GM12878 (cell line): ENCODE measurements at regions not wholly inside any gene's neighbourhood (a gene's known extent, or its start where the extent isn't known, plus 50 kb on each side); places are given as distances from the start of the nearest gene placed in this dataset.

Experiments
- ATAC-seq: fragments of 200-7000 bp; cut with Tn5 transposase; 3 replicates; pipeline ENCODE4 v1.9.1; 2020; ENCODE audit warnings: mild to moderate bottlenecking, moderate library complexity
- BruUV-seq: library from RNA; stranded (reverse); fragments of 400-500 nt; replicated peaks from 2 replicates; lab custom pipeline; 2021; lab: Mats Ljungman, UMichigan
- CTCF ChIA-PET: fragments of 300-600 bp; sonication (Branson Sonifier 250); formaldehyde crosslinking; extraction: SDS; loops from one replicate; lab custom pipeline; 2021; ENCODE audit warnings: inconsistent platforms; lab: Yijun Ruan, JAX
- POLR2A ChIA-PET: fragments of 350-600 bp; formaldehyde crosslinking; extraction: SDS; loops from one replicate; lab custom pipeline; 2021; ENCODE audit warnings: inconsistent platforms; lab: Charles Lee
- RAD21 ChIA-PET: fragments of 300-600 bp; sonication (Branson Sonifier 250); formaldehyde crosslinking; loops from one replicate; lab custom pipeline; 2023; ENCODE audit warnings: antibody characterized with exemption; ENCODE audit not compliant: unreplicated experiment; lab: Charles Lee
- SMC1A ChIA-PET: fragments of 300-600 bp; sonication (Branson Sonifier 250); formaldehyde crosslinking; loops from one replicate; lab custom pipeline; 2023; ENCODE audit not compliant: unreplicated experiment, uncharacterized antibody; lab: Charles Lee
- DNase-seq: peaks from one replicate; pipeline ENCODE4 v3.0.0-alpha.2; 2011; ENCODE audit warnings: low read depth, low spot score
- FAIRE-seq: peaks from 3 replicates; lab custom pipeline; 2011; peaks lifted over from hg19 to GRCh38; lab: Jason Lieb, UNC
- H2AFZ ChIP-seq: 2 replicates; pipeline ENCODE4 v1.6.0; 2011; ENCODE audit warnings: low read depth, low read length, control low read depth; ENCODE audit not compliant: control insufficient read depth
- H3K27ac ChIP-seq: 2 replicates; pipeline ENCODE4 v1.5.1; 2011; ENCODE audit warnings: control low read depth; ENCODE audit not compliant: control insufficient read depth, insufficient read depth
- H3K27me3 ChIP-seq, 2 experiments: replicated peaks in 1 of 2; 2 replicates each; pipeline versions ENCODE4 v1.6.0 to v1.6.1; 2011; ENCODE audit warnings: low read length in 1 of 2; ENCODE audit not compliant: control insufficient read depth in 2 of 2, insufficient read depth in 2 of 2
- H3K36me3 ChIP-seq, 2 experiments: 2 replicates each; pipeline ENCODE4 v1.5.1; 2011; ENCODE audit warnings: low read length in 1 of 2; ENCODE audit not compliant: control insufficient read depth in 2 of 2, insufficient read depth in 2 of 2
- H3K4me1 ChIP-seq: 2 replicates; pipeline ENCODE4 v1.6.1; 2011; ENCODE audit warnings: mild to moderate bottlenecking, low read length, moderate library complexity, mixed read lengths; ENCODE audit not compliant: control insufficient read depth, insufficient read depth
- H3K4me2 ChIP-seq: 2 replicates; pipeline ENCODE4 v1.6.0; 2011; ENCODE audit warnings: control low read depth; ENCODE audit not compliant: control insufficient read depth, insufficient read depth
- H3K4me3 ChIP-seq: fragments of 200-600 bp; sonication (generic); 2 replicates; pipeline ENCODE4 v1.5.1; 2016
- H3K79me2 ChIP-seq: 2 replicates; pipeline ENCODE4 v1.6.0; 2011; ENCODE audit warnings: low read length; ENCODE audit not compliant: control insufficient read depth, insufficient read depth
- H3K9ac ChIP-seq: 2 replicates; pipeline ENCODE4 v1.8.0; 2011; ENCODE audit warnings: low read length, control low read depth, mixed read lengths; ENCODE audit not compliant: control insufficient read depth, insufficient read depth
- H3K9me3 ChIP-seq: replicated peaks from 3 replicates; pipeline ENCODE4 v1.5.1; 2011; ENCODE audit warnings: mild to moderate bottlenecking, low read length; ENCODE audit not compliant: control insufficient read depth, insufficient read depth
- H4K20me1 ChIP-seq: 2 replicates; pipeline ENCODE4 v1.6.0; 2011; ENCODE audit not compliant: control insufficient read depth, insufficient read depth
- BMI1 ChIP-seq: fragments of 450-650 bp; IDR thresholded peaks from 2 replicates; pipeline ENCODE4 v1.6.1; 2016; ENCODE audit warnings: mild to moderate bottlenecking, moderate library complexity, borderline replicate concordance
- ESRRA ChIP-seq: IDR thresholded peaks from 2 replicates; pipeline ENCODE4 v1.6.1; 2012; ENCODE audit warnings: mild to moderate bottlenecking, low read length, improper control_type of control experiment
- FOXM1 ChIP-seq: IDR thresholded peaks from 2 replicates; pipeline ENCODE4 v1.6.1; 2012; ENCODE audit warnings: low read depth, mild to moderate bottlenecking, inconsistent platforms, low read length, moderate library complexity
- MYC ChIP-seq: IDR thresholded peaks from 2 replicates; pipeline ENCODE4 v1.6.1; 2011; ENCODE audit warnings: mild to moderate bottlenecking, low read length, moderate library complexity, inconsistent platforms; ENCODE audit not compliant: insufficient read depth, insufficient replicate concordance, insufficient read length, severe bottlenecking
- RB1 ChIP-seq: fragments of 450-650 bp; formaldehyde crosslinking; IDR thresholded peaks from 2 replicates; pipeline ENCODE4 v1.6.1; 2017; ENCODE audit warnings: mild to moderate bottlenecking, borderline replicate concordance
- RELA ChIP-seq: fragments of 450-650 bp; IDR thresholded peaks from 2 replicates; pipeline ENCODE4 v1.8.0; 2014; ENCODE audit warnings: borderline replicate concordance; ENCODE audit not compliant: partially characterized antibody
- RELB ChIP-seq: fragments of 450-650 bp; IDR thresholded peaks from 2 replicates; pipeline ENCODE4 v1.6.1; 2017; ENCODE audit warnings: low read depth, mild to moderate bottlenecking, moderate library complexity
- ZBED1 ChIP-seq: IDR thresholded peaks from 2 replicates; pipeline ENCODE4 v1.6.1; 2016; ENCODE audit warnings: borderline replicate concordance
- WGBS: methylation state at CpG from one replicate; pipeline ENCODE4 v1.1.6; 2016; ENCODE audit warnings: low lambda C conversion rate; ENCODE audit not compliant: insufficient replicate concordance, insufficient coverage; ENCODE audit errors: missing lambda C conversion rate; 5-methylcytosine and 5-hydroxymethylcytosine counted together
- in situ Hi-C: fragments of 300-500 bp; cut with MboI; formaldehyde crosslinking; loops from 9 replicates; pipeline ENCODE4 v1.14.3; 2018; ENCODE audit warnings: mixed read lengths
- intact Hi-C: fragments of 100-400 bp; cut with micrococcal nuclease; formaldehyde crosslinking; loops from one replicate; pipeline ENCODE4 v1.14.2; 2022; ENCODE audit not compliant: unreplicated experiment
- TF ChIP-seq, protein P1 (sequence below): fragments of 150-350 bp; IDR thresholded peaks from 2 replicates; pipeline ENCODE4 v1.6.1; 2014; ENCODE audit warnings: mild to moderate bottlenecking, low read depth, low read length
- TF ChIP-seq, protein P2 (sequence below): fragments of 450-650 bp; formaldehyde crosslinking; IDR thresholded peaks from 2 replicates; pipeline ENCODE4 v1.4.0; 2020; ENCODE audit warnings: mild to moderate bottlenecking, moderate library complexity

- no peak overlapping the region for H3K4me3 ChIP-seq
- ChIA-PET RAD21 (no interaction called here), POLR2A (no interaction called here), CTCF (no interaction called here), SMC1A (no interaction called here)
- DNase-seq (no peak), FAIRE-seq (no peak), ATAC-seq (no peak)
- intact Hi-C loops (no loop called here), in situ Hi-C loops (no loop called here)
- H3K27me3 ChIP-seq: peaks cover 0 to 1% of the 10 kb centered on the region in 2 experiments; a peak in 2 of 4 replicates
- 56% methylated on average over 3 of the region's 3 CpGs for WGBS
- no peaks in the 10 kb centered on the region for H3K36me3 ChIP-seq
- H3K9ac ChIP-seq: no peak overlapping the region
- no peaks in the 10 kb centered on the region for H4K20me1 ChIP-seq
- no peaks in the 10 kb centered on the region for H3K4me1 ChIP-seq
- no peak overlapping the region for H2AFZ ChIP-seq
- H3K27ac ChIP-seq: no peak overlapping the region
- no peaks in the 10 kb centered on the region for H3K79me2 ChIP-seq
- no peak for TF ChIP-seq MYC
- TF ChIP-seq FOXM1: no peak
- no peak for TF ChIP-seq BMI1
- TF ChIP-seq RELB: no peak
- no TSS peak for BruUV-seq
- H3K4me2 ChIP-seq: no peak overlapping the region
- no peaks in the 10 kb centered on the region for H3K9me3 ChIP-seq
Observed at GRCh38 chr7:25429731-25430130, 201.4 kb upstream of the NPVF start.

- DNase-seq (no peak), FAIRE-seq (no peak), ATAC-seq (no peak)
- POLR2A ChIA-PET: no interaction called here
- RAD21 ChIA-PET: no interaction called here
- Histone ChIP-seq H3K79me2 (no peaks in the 10 kb centered on the region), H3K27ac (no peak overlapping the region), H4K20me1 (no peaks in the 10 kb centered on the region), H3K4me3 (no peak overlapping the region), H3K27me3 (peaks cover 0 to under 1% of the 10 kb centered on the region in 2 experiments; a peak in 2 of 4 replicates), H3K9ac (no peak overlapping the region), H2AFZ (no peak overlapping the region), H3K4me2 (no peak overlapping the region), H3K36me3 (no peaks in the 10 kb centered on the region), H3K4me1 (no peaks in the 10 kb centered on the region), H3K9me3 (no peaks in the 10 kb centered on the region)
- CTCF ChIA-PET: no interaction called here
- BruUV-seq: no TSS peak
- intact Hi-C loops (no loop called here), in situ Hi-C loops (no loop called here)
- SMC1A ChIA-PET: no interaction called here
- WGBS: 19% methylated on average over 9 of the region's 9 CpGs
- TF ChIP-seq RB1 (no peak), RELA (no peak), ESRRA (no peak), ZBED1 (no peak)
- TF ChIP-seq, protein P1, sequence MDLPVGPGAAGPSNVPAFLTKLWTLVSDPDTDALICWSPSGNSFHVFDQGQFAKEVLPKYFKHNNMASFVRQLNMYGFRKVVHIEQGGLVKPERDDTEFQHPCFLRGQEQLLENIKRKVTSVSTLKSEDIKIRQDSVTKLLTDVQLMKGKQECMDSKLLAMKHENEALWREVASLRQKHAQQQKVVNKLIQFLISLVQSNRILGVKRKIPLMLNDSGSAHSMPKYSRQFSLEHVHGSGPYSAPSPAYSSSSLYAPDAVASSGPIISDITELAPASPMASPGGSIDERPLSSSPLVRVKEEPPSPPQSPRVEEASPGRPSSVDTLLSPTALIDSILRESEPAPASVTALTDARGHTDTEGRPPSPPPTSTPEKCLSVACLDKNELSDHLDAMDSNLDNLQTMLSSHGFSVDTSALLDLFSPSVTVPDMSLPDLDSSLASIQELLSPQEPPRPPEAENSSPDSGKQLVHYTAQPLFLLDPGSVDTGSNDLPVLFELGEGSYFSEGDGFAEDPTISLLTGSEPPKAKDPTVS: no peak
- TF ChIP-seq, protein P2, sequence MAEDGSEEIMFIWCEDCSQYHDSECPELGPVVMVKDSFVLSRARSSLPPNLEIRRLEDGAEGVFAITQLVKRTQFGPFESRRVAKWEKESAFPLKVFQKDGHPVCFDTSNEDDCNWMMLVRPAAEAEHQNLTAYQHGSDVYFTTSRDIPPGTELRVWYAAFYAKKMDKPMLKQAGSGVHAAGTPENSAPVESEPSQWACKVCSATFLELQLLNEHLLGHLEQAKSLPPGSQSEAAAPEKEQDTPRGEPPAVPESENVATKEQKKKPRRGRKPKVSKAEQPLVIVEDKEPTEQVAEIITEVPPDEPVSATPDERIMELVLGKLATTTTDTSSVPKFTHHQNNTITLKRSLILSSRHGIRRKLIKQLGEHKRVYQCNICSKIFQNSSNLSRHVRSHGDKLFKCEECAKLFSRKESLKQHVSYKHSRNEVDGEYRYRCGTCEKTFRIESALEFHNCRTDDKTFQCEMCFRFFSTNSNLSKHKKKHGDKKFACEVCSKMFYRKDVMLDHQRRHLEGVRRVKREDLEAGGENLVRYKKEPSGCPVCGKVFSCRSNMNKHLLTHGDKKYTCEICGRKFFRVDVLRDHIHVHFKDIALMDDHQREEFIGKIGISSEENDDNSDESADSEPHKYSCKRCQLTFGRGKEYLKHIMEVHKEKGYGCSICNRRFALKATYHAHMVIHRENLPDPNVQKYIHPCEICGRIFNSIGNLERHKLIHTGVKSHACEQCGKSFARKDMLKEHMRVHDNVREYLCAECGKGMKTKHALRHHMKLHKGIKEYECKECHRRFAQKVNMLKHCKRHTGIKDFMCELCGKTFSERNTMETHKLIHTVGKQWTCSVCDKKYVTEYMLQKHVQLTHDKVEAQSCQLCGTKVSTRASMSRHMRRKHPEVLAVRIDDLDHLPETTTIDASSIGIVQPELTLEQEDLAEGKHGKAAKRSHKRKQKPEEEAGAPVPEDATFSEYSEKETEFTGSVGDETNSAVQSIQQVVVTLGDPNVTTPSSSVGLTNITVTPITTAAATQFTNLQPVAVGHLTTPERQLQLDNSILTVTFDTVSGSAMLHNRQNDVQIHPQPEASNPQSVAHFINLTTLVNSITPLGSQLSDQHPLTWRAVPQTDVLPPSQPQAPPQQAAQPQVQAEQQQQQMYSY (CRISPR knock-in tag): no peak
Observed at GRCh38 chr7:25430200-25430931, 202.1 kb upstream of the NPVF start.
